Liver (tissue), 8 donors: ENCODE measurements at regions not wholly inside any gene's neighbourhood (a gene's known extent, or its start where the extent isn't known, plus 50 kb on each side); places are given as distances from the start of the nearest gene placed in this dataset.

Experiments used
- DNase-seq: peaks from one replicate; pipeline ENCODE4 v3.0.0-alpha.2; 2017; ENCODE audit warnings: low spot score
- H3K27ac ChIP-seq, 2 donors: one replicate each; pipeline ENCODE4 v1.7.0; 2013; ENCODE audit warnings: inconsistent platforms in 2 of 2, low read length in 2 of 2, control low read depth in 1 of 2, low read depth in 1 of 2, mild to moderate bottlenecking in 1 of 2
- H3K27me3 ChIP-seq, 4 donors: one replicate each; pipeline versions ENCODE4 v1.6.1 to v1.7.0; 2013; ENCODE audit warnings: low read length in 3 of 4, inconsistent platforms in 1 of 4, mild to moderate bottlenecking in 1 of 4, moderate library complexity in 1 of 4; ENCODE audit not compliant: control insufficient read depth in 4 of 4, insufficient read depth in 4 of 4
- H3K36me3 ChIP-seq, 4 donors: one replicate each; pipeline versions ENCODE4 v1.6.1 to v1.7.0; 2013; ENCODE audit warnings: low read length in 3 of 4, mild to moderate bottlenecking in 3 of 4, low read depth in 1 of 4, moderate library complexity in 1 of 4; ENCODE audit not compliant: control insufficient read depth in 4 of 4, insufficient read depth in 3 of 4
- H3K4me1 ChIP-seq, 4 donors: one replicate each; pipeline versions ENCODE4 v1.6.1 to v1.7.0; 2013; ENCODE audit warnings: low read length in 3 of 4, mild to moderate bottlenecking in 3 of 4, moderate library complexity in 1 of 4; ENCODE audit not compliant: control insufficient read depth in 4 of 4, insufficient read depth in 4 of 4
- H3K4me3 ChIP-seq, 3 donors: one replicate each; pipeline versions ENCODE4 v1.6.1 to v1.7.0; 2013; ENCODE audit warnings: low read length in 3 of 3, control low read depth in 1 of 3, low read depth in 1 of 3, mild to moderate bottlenecking in 1 of 3
- H3K9ac ChIP-seq, 2 donors: one replicate each; pipeline ENCODE4 v1.7.0; 2013; ENCODE audit warnings: low read length in 2 of 2, mild to moderate bottlenecking in 2 of 2, moderate library complexity in 2 of 2, control low read depth in 1 of 2, low read depth in 1 of 2
- H3K9me3 ChIP-seq, 4 donors: one replicate each; pipeline versions ENCODE4 v1.6.1 to v1.7.0; 2013; ENCODE audit warnings: low read length in 3 of 4; ENCODE audit not compliant: control insufficient read depth in 4 of 4
- CTCF ChIP-seq: fragments of 150-350 bp; IDR thresholded peaks from 2 replicates; pipeline ENCODE4 v1.5.1; 2017; ENCODE audit warnings: improper control_type of control experiment, low read depth, low read length; ENCODE audit not compliant: missing input control
- EGR1 ChIP-seq, 2 donors: IDR thresholded peaks; 2 replicates each; pipeline ENCODE4 v1.6.1; 2016 to 2018; ENCODE audit warnings: antibody characterized with exemption in 2 of 2, low read depth in 2 of 2
- GABPA ChIP-seq, 2 donors: IDR thresholded peaks in 1 of 2; conservative IDR thresholded peaks in 1 of 2; 2 replicates each; pipeline ENCODE4 v1.6.1; 2016; ENCODE audit warnings: antibody characterized with exemption in 2 of 2, mild to moderate bottlenecking in 1 of 2, moderate library complexity in 1 of 2
- HNF4A ChIP-seq, 2 donors: conservative IDR thresholded peaks; 2 replicates each; pipeline ENCODE4 v1.6.1; 2016; ENCODE audit warnings: antibody characterized with exemption in 2 of 2, mild to moderate bottlenecking in 2 of 2
- HNF4G ChIP-seq: IDR thresholded peaks from 2 replicates; pipeline ENCODE4 v1.6.1; 2016; ENCODE audit warnings: antibody characterized with exemption
- JUND ChIP-seq, 2 donors: IDR thresholded peaks; 2 replicates each; pipeline ENCODE4 v1.6.1; 2016; ENCODE audit warnings: antibody characterized with exemption in 2 of 2
- MAX ChIP-seq: IDR thresholded peaks from 2 replicates; pipeline ENCODE4 v1.6.1; 2016; ENCODE audit warnings: antibody characterized with exemption
- NR2F2 ChIP-seq: IDR thresholded peaks from 2 replicates; pipeline ENCODE4 v1.6.1; 2016; ENCODE audit warnings: antibody characterized with exemption
- RAD21 ChIP-seq, 2 donors: IDR thresholded peaks; 2 replicates each; pipeline ENCODE4 v1.6.1; 2016; ENCODE audit warnings: antibody characterized with exemption in 2 of 2, mild to moderate bottlenecking in 2 of 2
- REST ChIP-seq: IDR thresholded peaks from 2 replicates; pipeline ENCODE4 v1.6.1; 2016; ENCODE audit warnings: antibody characterized with exemption, mild to moderate bottlenecking
- RXRA ChIP-seq, 2 donors: IDR thresholded peaks; 2 replicates each; pipeline ENCODE4 v1.6.1; 2017 to 2018; ENCODE audit warnings: antibody characterized with exemption in 2 of 2, mild to moderate bottlenecking in 1 of 2
- SP1 ChIP-seq: IDR thresholded peaks from 2 replicates; pipeline ENCODE4 v1.6.1; 2018; ENCODE audit warnings: antibody characterized with exemption, mild to moderate bottlenecking
- YY1 ChIP-seq: IDR thresholded peaks from 2 replicates; pipeline ENCODE4 v1.6.1; 2016; ENCODE audit warnings: antibody characterized with exemption, mild to moderate bottlenecking
- ZBTB33 ChIP-seq: IDR thresholded peaks from 2 replicates; pipeline ENCODE4 v1.6.1; 2016; ENCODE audit warnings: antibody characterized with exemption
- WGBS: extraction: QIAGEN DNeasy Blood & Tissue Kit; methylation state at CpG from one replicate; pipeline ENCODE4 v1.1.7; 2013; 5-methylcytosine and 5-hydroxymethylcytosine counted together
- donor health status: healthy.
- donor health status: healthy.
- donor health status: healthy.
- donor health status: healthy.
- donor health status: healthy.

GRCh38 chr16:62644030-62644812 is 608.0 kb upstream of the CDH8 start:
- Histone ChIP-seq H3K9ac (no peak overlapping the region), H3K9me3 (peaks cover 0 to 16% (median 0%) of the 10 kb centered on the region in 4 donors), H3K36me3 (no peaks in the 10 kb centered on the region), H3K4me3 (no peak overlapping the region), H3K27ac (no peak overlapping the region), H3K27me3 (no peaks in the 10 kb centered on the region), H3K4me1 (no peaks in the 10 kb centered on the region)
- TF ChIP-seq NR2F2 (no peak), GABPA (IDR thresholded peaks at IDR 0.05 in 1 of 2, conservative IDR thresholded peaks at IDR 0.05 in 1 of 2) (no peak), YY1 (no peak), RXRA (IDR thresholded peaks at IDR 0.05) (no peak), EGR1 (IDR thresholded peaks at IDR 0.05; ENCODE audit: low read depth in 2 of 2) (no peak), JUND (IDR thresholded peaks at IDR 0.05) (no peak), CTCF (no peak), ZBTB33 (no peak), RAD21 (IDR thresholded peaks at IDR 0.05) (no peak), HNF4A (conservative IDR thresholded peaks at IDR 0.05) (no peak)
- WGBS: 78% methylated on average over 10 of the region's 10 CpGs
- DNase-seq: no peak

- H3K4me3 ChIP-seq: no peak overlapping the region
- WGBS: 58% methylated on average over 2 of the region's 2 CpGs
- no peak overlapping the region for H3K27ac ChIP-seq
- H3K36me3 ChIP-seq: no peaks in the 10 kb centered on the region
- no peak overlapping the region for H3K9ac ChIP-seq
- no peaks in the 10 kb centered on the region for H3K4me1 ChIP-seq
- no peak for TF ChIP-seq RAD21 (IDR thresholded peaks at IDR 0.05)
- no peak for TF ChIP-seq GABPA (IDR thresholded peaks at IDR 0.05 in 1 of 2, conservative IDR thresholded peaks at IDR 0.05 in 1 of 2)
- no peak for TF ChIP-seq EGR1 (IDR thresholded peaks at IDR 0.05; ENCODE audit: low read depth in 2 of 2)
- TF ChIP-seq SP1: no peak
- no peak for TF ChIP-seq HNF4A (conservative IDR thresholded peaks at IDR 0.05)
- no peaks in the 10 kb centered on the region for H3K27me3 ChIP-seq
- DNase-seq: no peak
- H3K9me3 ChIP-seq: peaks cover 0 to 16% (median 0%) of the 10 kb centered on the region in 4 donors
These were observed 606.4 kb upstream of the CDH8 start for GRCh38 chr16:62642677-62643076.

- no peaks in the 10 kb centered on the region for H3K36me3 ChIP-seq
- no peak overlapping the region for H3K27ac ChIP-seq
- peaks cover 0 to 4% (median 0%) of the 10 kb centered on the region in 4 donors for H3K27me3 ChIP-seq
- DNase-seq: no peak
- H3K9me3 ChIP-seq: no peaks in the 10 kb centered on the region
- no peak overlapping the region for H3K9ac ChIP-seq
- H3K4me3 ChIP-seq: no peak overlapping the region
- TF ChIP-seq SP1 (no peak), CTCF (no peak), YY1 (no peak), EGR1 (IDR thresholded peaks at IDR 0.05; ENCODE audit: low read depth in 2 of 2) (no peak), HNF4G (no peak), REST (no peak), GABPA (IDR thresholded peaks at IDR 0.05 in 1 of 2, conservative IDR thresholded peaks at IDR 0.05 in 1 of 2) (no peak), NR2F2 (no peak), MAX (no peak), RXRA (IDR thresholded peaks at IDR 0.05) (no peak), JUND (IDR thresholded peaks at IDR 0.05) (no peak)
- no peaks in the 10 kb centered on the region for H3K4me1 ChIP-seq
These were observed 603.7 kb upstream of the CDH8 start for GRCh38 chr16:62639890-62640289.
